ENCODE measurements at regions not wholly inside any gene's neighbourhood (a gene's known extent, or its start where the extent isn't known, plus 50 kb on each side); places are given as distances from the start of the nearest gene placed in this dataset.

DNA sequence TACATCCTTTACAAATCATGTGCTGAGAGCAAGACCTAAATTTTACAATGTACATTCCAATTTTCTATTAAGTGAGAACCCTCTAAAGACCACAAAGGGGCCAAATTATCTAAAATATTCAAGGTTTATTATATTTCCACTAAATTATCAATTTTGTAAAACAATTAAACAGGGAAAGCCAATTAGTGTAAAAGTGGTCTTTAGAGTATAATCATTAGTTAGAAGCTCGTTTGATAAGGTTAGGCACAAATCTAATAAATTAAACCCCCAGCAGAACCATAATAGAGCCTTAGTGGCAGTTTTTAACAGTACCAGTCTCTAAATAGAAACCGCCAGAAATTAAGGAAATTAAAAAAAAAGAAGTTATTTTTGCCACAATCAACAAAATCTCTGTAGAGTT is 249.1 kb upstream of the MANEA start:
- DNase-seq = no peak
- no peak overlapping the region for H3K4me2 ChIP-seq (ENCODE audit: low read depth, low read length)
- no peak overlapping the region for H4K91ac ChIP-seq (ENCODE audit: insufficient read depth, low read depth, low read length)
- H3K27me3 ChIP-seq (ENCODE audit: control insufficient read depth, insufficient read depth, low read length) = no peaks in the 10 kb centered on the region
- in situ Hi-C loops (cut with MboI; ENCODE audit: low sequenced_read_pairs) = no loop called here
- H3K56ac ChIP-seq (ENCODE audit: extremely low read depth, insufficient read depth, low read length) = no peak overlapping the region
- no peak overlapping the region for H3K27ac ChIP-seq (ENCODE audit: insufficient read depth, low read length)
- dilution Hi-C loops (cut with HindIII; ENCODE audit: low sequenced_read_pairs, unreplicated experiment) = no loop called here
- H3K9me3 ChIP-seq (ENCODE audit: control insufficient read depth, insufficient read depth, low read length) = no peaks in the 10 kb centered on the region
- H2BK20ac ChIP-seq (ENCODE audit: low read depth, low read length) = no peak overlapping the region
- no peak overlapping the region for H2AK9ac ChIP-seq (replicated peaks; ENCODE audit: low read depth, low read length, poor library complexity)
- WGBS, 2 experiments (ENCODE audit: extremely low coverage in 2 of 2, insufficient read length in 1 of 2) = no CpG with 5 or more reads among the region's 2 CpGs
- H3K14ac ChIP-seq (replicated peaks; ENCODE audit: low read depth, low read length) = no peak overlapping the region
- no peak for ATAC-seq (ENCODE audit: low read depth)
- H4K20me1 ChIP-seq (ENCODE audit: insufficient read depth, low read length) = no peaks in the 10 kb centered on the region
- H2BK15ac ChIP-seq (ENCODE audit: low read depth, low read length) = no peak overlapping the region
- no TSS peak for BruUV-seq (replicated peaks)
- intact Hi-C loops (cut with micrococcal nuclease) = no loop called here
- H3K18ac ChIP-seq (ENCODE audit: low read depth, low read length) = no peak overlapping the region
- no peak overlapping the region for H3K23ac ChIP-seq (ENCODE audit: low read depth, low read length)
- H3K4me1 ChIP-seq (ENCODE audit: control insufficient read depth, insufficient read depth, low read length) = no peaks in the 10 kb centered on the region
- no peak overlapping the region for H3K4ac ChIP-seq (ENCODE audit: low read depth, low read length)
- TF ChIP-seq USF2 (IDR thresholded peaks at IDR 0.05; ENCODE audit: low read depth, low read length) (no peak), RFX5 (IDR thresholded peaks at IDR 0.05; ENCODE audit: low read depth, low read length) (no peak), CHD1 (IDR thresholded peaks at IDR 0.05; ENCODE audit: low read depth, low read length) (no peak), NFE2L2 (IDR thresholded peaks at IDR 0.05; ENCODE audit: low read depth, low read length) (no peak), MAFK (IDR thresholded peaks at IDR 0.05; ENCODE audit: low read depth, low read length) (no peak), BHLHE40 (IDR thresholded peaks at IDR 0.05; ENCODE audit: low read depth, low read length) (no peak), MAZ (IDR thresholded peaks at IDR 0.05; ENCODE audit: borderline replicate concordance, low read depth, low read length) (no peak), SMC3 (IDR thresholded peaks at IDR 0.05; ENCODE audit: low read depth, low read length) (no peak), RCOR1 (IDR thresholded peaks at IDR 0.05; ENCODE audit: insufficient replicate concordance, low read length) (no peak), ELK1 (IDR thresholded peaks at IDR 0.05; ENCODE audit: borderline replicate concordance, low read depth, low read length) (no peak), MXI1 (IDR thresholded peaks at IDR 0.05; ENCODE audit: borderline replicate concordance, low read depth, low read length) (no peak), RAD21 (IDR thresholded peaks at IDR 0.05; ENCODE audit: low read length) (no peak), CEBPB (IDR thresholded peaks at IDR 0.05; ENCODE audit: low read depth, low read length) (no peak), FOS (IDR thresholded peaks at IDR 0.05; ENCODE audit: low read depth, low read length) (no peak), POLR2A (IDR thresholded peaks at IDR 0.05; ENCODE audit: low read depth, low read length) (no peak)
- TF ChIP-seq, protein P1, sequence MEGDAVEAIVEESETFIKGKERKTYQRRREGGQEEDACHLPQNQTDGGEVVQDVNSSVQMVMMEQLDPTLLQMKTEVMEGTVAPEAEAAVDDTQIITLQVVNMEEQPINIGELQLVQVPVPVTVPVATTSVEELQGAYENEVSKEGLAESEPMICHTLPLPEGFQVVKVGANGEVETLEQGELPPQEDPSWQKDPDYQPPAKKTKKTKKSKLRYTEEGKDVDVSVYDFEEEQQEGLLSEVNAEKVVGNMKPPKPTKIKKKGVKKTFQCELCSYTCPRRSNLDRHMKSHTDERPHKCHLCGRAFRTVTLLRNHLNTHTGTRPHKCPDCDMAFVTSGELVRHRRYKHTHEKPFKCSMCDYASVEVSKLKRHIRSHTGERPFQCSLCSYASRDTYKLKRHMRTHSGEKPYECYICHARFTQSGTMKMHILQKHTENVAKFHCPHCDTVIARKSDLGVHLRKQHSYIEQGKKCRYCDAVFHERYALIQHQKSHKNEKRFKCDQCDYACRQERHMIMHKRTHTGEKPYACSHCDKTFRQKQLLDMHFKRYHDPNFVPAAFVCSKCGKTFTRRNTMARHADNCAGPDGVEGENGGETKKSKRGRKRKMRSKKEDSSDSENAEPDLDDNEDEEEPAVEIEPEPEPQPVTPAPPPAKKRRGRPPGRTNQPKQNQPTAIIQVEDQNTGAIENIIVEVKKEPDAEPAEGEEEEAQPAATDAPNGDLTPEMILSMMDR (conservative IDR thresholded peaks at IDR 0.05; ENCODE audit: low read depth, low read length) = no peak
- H4K5ac ChIP-seq (ENCODE audit: low read depth, low read length) = no peak overlapping the region
- no peaks in the 10 kb centered on the region for H3K36me3 ChIP-seq (ENCODE audit: control insufficient read depth, insufficient read depth, low read length)
- no peak overlapping the region for H2AK5ac ChIP-seq (ENCODE audit: low read depth, low read length)
- ChIA-PET POLR2A (ENCODE audit: unreplicated experiment) (no interaction called here), CTCF (no interaction called here)
- no peak overlapping the region for H3K4me3 ChIP-seq (ENCODE audit: insufficient read depth, low read depth, low read length)
- H2AFZ ChIP-seq (replicated peaks; ENCODE audit: low read length, poor library complexity) = no peak overlapping the region
- no peak overlapping the region for H2BK5ac ChIP-seq (ENCODE audit: low read depth, low read length, poor library complexity, severe bottlenecking)
- no peak overlapping the region for H4K8ac ChIP-seq (ENCODE audit: low read depth in 2 of 2, low read length in 2 of 2)
- no peak overlapping the region for H3K9ac ChIP-seq (ENCODE audit: low read depth, low read length)
- H3K9me1 ChIP-seq (ENCODE audit: insufficient read depth, low read length) = no peaks in the 10 kb centered on the region
- H3K79me1 ChIP-seq (ENCODE audit: low read depth in 1 of 2, low read length in 2 of 2) = no peaks in the 10 kb centered on the region
- H2BK120ac ChIP-seq (ENCODE audit: low read depth, low read length) = no peak overlapping the region

All from IMR-90 (cell line).